SK-N-SH (cell line): ENCODE measurements at regions not wholly inside any gene's neighbourhood (a gene's known extent, or its start where the extent isn't known, plus 50 kb on each side); places are given as distances from the start of the nearest gene placed in this dataset.

Experiments used
- CTCF ChIA-PET: fragments of 300-600, 350-600 bp; formaldehyde crosslinking; extraction: SDS; loops from one replicate; lab custom pipeline; 2021; lab: Yijun Ruan, JAX
- POLR2A ChIA-PET: fragments of 350-600 bp; sonication (Branson Sonifier 250); formaldehyde crosslinking; extraction: SDS; loops from one replicate; lab custom pipeline; 2020; ENCODE audit warnings: antibody characterized with exemption, inconsistent platforms; lab: Yijun Ruan, JAX
- DNase-seq: peaks from one replicate; pipeline ENCODE4 v3.0.0; 2012
- H2AFZ ChIP-seq: fragments of 200-600 bp; sonication (generic); 2 replicates; pipeline ENCODE4 v1.8.1; 2016; ENCODE audit warnings: antibody characterized with exemption, mild to moderate bottlenecking, low read depth
- H3F3A ChIP-seq: fragments of 200-600 bp; sonication (generic); replicated peaks from 2 replicates; pipeline ENCODE3; 2016; ENCODE audit warnings: antibody characterized with exemption, mild to moderate bottlenecking; ENCODE audit not compliant: insufficient read depth
- H3K27ac ChIP-seq, 2 experiments: fragments of 200-500 bp in 1 of 2; fragments of 200-600 bp in 1 of 2; sonication (Bioruptor generic) in 1 of 2; sonication (generic), shearing (Covaris generic) in 1 of 2; 2 replicates each; pipeline versions ENCODE4 v1.5.1 to v1.6.1; 2014 to 2016; ENCODE audit warnings: low read depth in 2 of 2, inconsistent platforms in 1 of 2, low read length in 1 of 2, mild to moderate bottlenecking in 1 of 2, mixed read lengths in 1 of 2
- H3K27me3 ChIP-seq: fragments of 200-600 bp; sonication (generic), shearing (Covaris generic); 2 replicates; pipeline ENCODE4 v1.6.1; 2016; ENCODE audit warnings: mixed run types; ENCODE audit not compliant: insufficient read depth
- H3K36me3 ChIP-seq, 2 experiments: fragments of 200-500 bp in 1 of 2; fragments of 200-600 bp in 1 of 2; sonication (Bioruptor generic) in 1 of 2; sonication (generic) in 1 of 2; replicated peaks in 1 of 2; 2 replicates each; pipeline versions ENCODE3 to v1.5.1; 2014 to 2016; ENCODE audit warnings: low read length in 1 of 2, mild to moderate bottlenecking in 1 of 2; ENCODE audit not compliant: insufficient read depth in 2 of 2, control insufficient read depth in 1 of 2
- H3K4me1 ChIP-seq, 2 experiments: fragments of 200-500 bp in 1 of 2; fragments of 200-600 bp in 1 of 2; sonication (Bioruptor generic) in 1 of 2; sonication (generic), shearing (Covaris generic) in 1 of 2; 2 replicates each; pipeline versions ENCODE4 v1.5.1 to v1.6.1; 2014 to 2016; ENCODE audit warnings: low read depth in 1 of 2, low read length in 1 of 2, mixed run types in 1 of 2; ENCODE audit not compliant: insufficient read depth in 2 of 2, control insufficient read depth in 1 of 2
- H3K4me2 ChIP-seq: fragments of 200-600 bp; sonication (generic), shearing (Covaris generic); 2 replicates; pipeline ENCODE4 v1.6.1; 2017; ENCODE audit warnings: mixed run types
- H3K4me3 ChIP-seq, 2 experiments: fragments of 200-500 bp in 1 of 2; fragments of 200-600 bp in 1 of 2; sonication (Bioruptor generic) in 1 of 2; sonication (generic), shearing (Covaris generic) in 1 of 2; 2 replicates each; pipeline versions ENCODE4 v1.5.1 to v1.8.1; 2014 to 2016; ENCODE audit warnings: low read depth in 2 of 2, inconsistent platforms in 1 of 2, low read length in 1 of 2, mild to moderate bottlenecking in 1 of 2, mixed read lengths in 1 of 2, moderate library complexity in 1 of 2
- H3K79me2 ChIP-seq: fragments of 200-600 bp; sonication (generic); 2 replicates; pipeline ENCODE4 v1.8.1; 2017; ENCODE audit warnings: mild to moderate bottlenecking; ENCODE audit not compliant: insufficient read depth
- H3K9ac ChIP-seq: fragments of 200-600 bp; sonication (generic); 2 replicates; pipeline ENCODE4 v1.6.1; 2017; ENCODE audit warnings: mixed run types
- H3K9me2 ChIP-seq: fragments of 200-600 bp; sonication (generic); 2 replicates; pipeline ENCODE4 v1.6.1; 2017; ENCODE audit warnings: mixed run types
- H3K9me3 ChIP-seq: fragments of 200-600 bp; sonication (generic); 2 replicates; pipeline ENCODE4 v1.6.1; 2017; ENCODE audit warnings: mixed run types, mild to moderate bottlenecking, moderate library complexity
- H4K20me1 ChIP-seq: fragments of 200-600 bp; sonication (generic); 2 replicates; pipeline ENCODE4 v1.6.1; 2017; ENCODE audit warnings: mild to moderate bottlenecking, mixed run types; ENCODE audit not compliant: insufficient read depth
- CHD2 ChIP-seq: fragments of 150-350 bp; IDR thresholded peaks from 2 replicates; pipeline ENCODE4 v1.6.1; 2018; ENCODE audit warnings: low read length; ENCODE audit not compliant: partially characterized antibody
- ELF1 ChIP-seq: IDR thresholded peaks from 2 replicates; pipeline ENCODE4 v1.4.0; 2012
- EP300 ChIP-seq, 2 experiments: IDR thresholded peaks; 2 replicates each; pipeline versions ENCODE4 v1.4.0 to v1.6.1; 2012; ENCODE audit warnings: borderline replicate concordance in 1 of 2, low read depth in 1 of 2, low read length in 1 of 2
- GATA2 ChIP-seq: sonication (generic); formaldehyde crosslinking; IDR thresholded peaks from 2 replicates; pipeline ENCODE4 v1.5.0; 2020; ENCODE audit warnings: mild to moderate bottlenecking, missing genetic modification reagents
- MEF2A ChIP-seq: IDR thresholded peaks from 2 replicates; pipeline ENCODE4 v1.4.0; 2012; ENCODE audit warnings: low read depth, borderline replicate concordance
- POLR2AphosphoS5 ChIP-seq: IDR thresholded peaks from 2 replicates; pipeline ENCODE4 v1.6.1; 2012; ENCODE audit warnings: low read depth, low read length
- RFX5 ChIP-seq: IDR thresholded peaks from 2 replicates; pipeline ENCODE4 v1.6.1; 2012; ENCODE audit warnings: mild to moderate bottlenecking, improper control_type of control experiment, low read length
- TAF1 ChIP-seq: IDR thresholded peaks from 2 replicates; pipeline ENCODE4 v1.6.1; 2012; ENCODE audit warnings: low read depth, mild to moderate bottlenecking, low read length, moderate library complexity, borderline replicate concordance
- TEAD4 ChIP-seq: IDR thresholded peaks from 2 replicates; pipeline ENCODE4 v1.4.0; 2012; ENCODE audit warnings: mild to moderate bottlenecking, borderline replicate concordance; ENCODE audit not compliant: insufficient read depth
- WGBS: methylation state at CpG from one replicate; pipeline ENCODE4 v1.1.6; 2017; ENCODE audit warnings: low lambda C conversion rate; 5-methylcytosine and 5-hydroxymethylcytosine counted together
- TF ChIP-seq, protein P1 (sequence below): fragments of 150-350 bp; IDR thresholded peaks from 2 replicates; pipeline ENCODE4 v1.6.1; 2017; ENCODE audit warnings: antibody characterized with exemption, low read length, low read depth, borderline replicate concordance
- TF ChIP-seq, protein P2 (sequence below): IDR thresholded peaks from 2 replicates; pipeline ENCODE4 v1.6.1; 2012; ENCODE audit warnings: mild to moderate bottlenecking, low read depth, low read length, moderate library complexity
- TF ChIP-seq, protein P3 (sequence below): fragments of 200-600 bp; sonication (generic); IDR thresholded peaks from 2 replicates; pipeline ENCODE4 v1.6.1; 2017; ENCODE audit warnings: antibody characterized with exemption, mild to moderate bottlenecking, moderate library complexity

DNA sequence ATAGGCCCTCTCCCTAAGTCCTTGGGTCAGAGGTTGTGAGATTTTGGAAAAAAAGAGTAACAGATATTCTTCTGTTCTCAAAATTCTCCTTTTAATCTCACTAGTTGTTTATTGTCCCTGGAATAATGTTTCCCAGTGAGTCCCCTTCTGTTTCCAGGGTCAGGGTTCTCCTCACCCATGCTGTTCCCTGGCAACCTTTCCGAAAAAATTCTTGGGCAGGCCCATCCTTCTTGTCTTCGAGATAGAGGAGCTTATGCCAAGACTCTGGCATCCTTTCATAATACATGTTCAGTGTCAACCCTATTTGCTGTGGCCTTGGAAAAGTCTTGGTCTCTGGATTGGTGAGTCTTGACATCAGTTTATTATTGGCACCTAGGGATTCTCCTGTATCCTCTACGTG, 212.4 kb upstream of the FAR2 start:
- H3K27ac ChIP-seq: no peak overlapping the region
- H3F3A ChIP-seq: peaks cover 5% of the 10 kb centered on the region
- no peaks in the 10 kb centered on the region for H3K9me3 ChIP-seq
- no peak for DNase-seq
- H3K4me3 ChIP-seq: no peak overlapping the region
- no peak overlapping the region for H3K4me2 ChIP-seq
- H3K36me3 ChIP-seq: no peaks in the 10 kb centered on the region
- WGBS: 44% methylated on average over 3 of the region's 3 CpGs
- H3K79me2 ChIP-seq: no peaks in the 10 kb centered on the region
- POLR2A ChIA-PET: no interaction called here
- H3K27me3 ChIP-seq: no peaks in the 10 kb centered on the region
- no peaks in the 10 kb centered on the region for H4K20me1 ChIP-seq
- no peak overlapping the region for H2AFZ ChIP-seq
- no peak overlapping the region for H3K9ac ChIP-seq
- TF ChIP-seq, protein P1, sequence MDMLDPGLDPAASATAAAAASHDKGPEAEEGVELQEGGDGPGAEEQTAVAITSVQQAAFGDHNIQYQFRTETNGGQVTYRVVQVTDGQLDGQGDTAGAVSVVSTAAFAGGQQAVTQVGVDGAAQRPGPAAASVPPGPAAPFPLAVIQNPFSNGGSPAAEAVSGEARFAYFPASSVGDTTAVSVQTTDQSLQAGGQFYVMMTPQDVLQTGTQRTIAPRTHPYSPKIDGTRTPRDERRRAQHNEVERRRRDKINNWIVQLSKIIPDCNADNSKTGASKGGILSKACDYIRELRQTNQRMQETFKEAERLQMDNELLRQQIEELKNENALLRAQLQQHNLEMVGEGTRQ: no peak
- no peak for TF ChIP-seq CHD2
- TF ChIP-seq, protein P2, sequence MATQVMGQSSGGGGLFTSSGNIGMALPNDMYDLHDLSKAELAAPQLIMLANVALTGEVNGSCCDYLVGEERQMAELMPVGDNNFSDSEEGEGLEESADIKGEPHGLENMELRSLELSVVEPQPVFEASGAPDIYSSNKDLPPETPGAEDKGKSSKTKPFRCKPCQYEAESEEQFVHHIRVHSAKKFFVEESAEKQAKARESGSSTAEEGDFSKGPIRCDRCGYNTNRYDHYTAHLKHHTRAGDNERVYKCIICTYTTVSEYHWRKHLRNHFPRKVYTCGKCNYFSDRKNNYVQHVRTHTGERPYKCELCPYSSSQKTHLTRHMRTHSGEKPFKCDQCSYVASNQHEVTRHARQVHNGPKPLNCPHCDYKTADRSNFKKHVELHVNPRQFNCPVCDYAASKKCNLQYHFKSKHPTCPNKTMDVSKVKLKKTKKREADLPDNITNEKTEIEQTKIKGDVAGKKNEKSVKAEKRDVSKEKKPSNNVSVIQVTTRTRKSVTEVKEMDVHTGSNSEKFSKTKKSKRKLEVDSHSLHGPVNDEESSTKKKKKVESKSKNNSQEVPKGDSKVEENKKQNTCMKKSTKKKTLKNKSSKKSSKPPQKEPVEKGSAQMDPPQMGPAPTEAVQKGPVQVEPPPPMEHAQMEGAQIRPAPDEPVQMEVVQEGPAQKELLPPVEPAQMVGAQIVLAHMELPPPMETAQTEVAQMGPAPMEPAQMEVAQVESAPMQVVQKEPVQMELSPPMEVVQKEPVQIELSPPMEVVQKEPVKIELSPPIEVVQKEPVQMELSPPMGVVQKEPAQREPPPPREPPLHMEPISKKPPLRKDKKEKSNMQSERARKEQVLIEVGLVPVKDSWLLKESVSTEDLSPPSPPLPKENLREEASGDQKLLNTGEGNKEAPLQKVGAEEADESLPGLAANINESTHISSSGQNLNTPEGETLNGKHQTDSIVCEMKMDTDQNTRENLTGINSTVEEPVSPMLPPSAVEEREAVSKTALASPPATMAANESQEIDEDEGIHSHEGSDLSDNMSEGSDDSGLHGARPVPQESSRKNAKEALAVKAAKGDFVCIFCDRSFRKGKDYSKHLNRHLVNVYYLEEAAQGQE: no peak
- no peak for TF ChIP-seq TEAD4
- TF ChIP-seq ELF1: no peak
- TF ChIP-seq POLR2AphosphoS5: no peak
- no peak for TF ChIP-seq EP300 (IDR thresholded peaks at IDR 0.05; ENCODE audit: borderline replicate concordance in 1 of 2, low read depth in 1 of 2, low read length in 1 of 2)
- TF ChIP-seq, protein P3, sequence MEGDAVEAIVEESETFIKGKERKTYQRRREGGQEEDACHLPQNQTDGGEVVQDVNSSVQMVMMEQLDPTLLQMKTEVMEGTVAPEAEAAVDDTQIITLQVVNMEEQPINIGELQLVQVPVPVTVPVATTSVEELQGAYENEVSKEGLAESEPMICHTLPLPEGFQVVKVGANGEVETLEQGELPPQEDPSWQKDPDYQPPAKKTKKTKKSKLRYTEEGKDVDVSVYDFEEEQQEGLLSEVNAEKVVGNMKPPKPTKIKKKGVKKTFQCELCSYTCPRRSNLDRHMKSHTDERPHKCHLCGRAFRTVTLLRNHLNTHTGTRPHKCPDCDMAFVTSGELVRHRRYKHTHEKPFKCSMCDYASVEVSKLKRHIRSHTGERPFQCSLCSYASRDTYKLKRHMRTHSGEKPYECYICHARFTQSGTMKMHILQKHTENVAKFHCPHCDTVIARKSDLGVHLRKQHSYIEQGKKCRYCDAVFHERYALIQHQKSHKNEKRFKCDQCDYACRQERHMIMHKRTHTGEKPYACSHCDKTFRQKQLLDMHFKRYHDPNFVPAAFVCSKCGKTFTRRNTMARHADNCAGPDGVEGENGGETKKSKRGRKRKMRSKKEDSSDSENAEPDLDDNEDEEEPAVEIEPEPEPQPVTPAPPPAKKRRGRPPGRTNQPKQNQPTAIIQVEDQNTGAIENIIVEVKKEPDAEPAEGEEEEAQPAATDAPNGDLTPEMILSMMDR: no peak
- TF ChIP-seq GATA2 (CRISPR knock-in tag): no peak
- TF ChIP-seq MEF2A: no peak
- H3K9me2 ChIP-seq: no peaks in the 10 kb centered on the region
- CTCF ChIA-PET: no interaction called here
- H3K4me1 ChIP-seq: no peaks in the 10 kb centered on the region; a peak in 2 of 4 replicates

DNA sequence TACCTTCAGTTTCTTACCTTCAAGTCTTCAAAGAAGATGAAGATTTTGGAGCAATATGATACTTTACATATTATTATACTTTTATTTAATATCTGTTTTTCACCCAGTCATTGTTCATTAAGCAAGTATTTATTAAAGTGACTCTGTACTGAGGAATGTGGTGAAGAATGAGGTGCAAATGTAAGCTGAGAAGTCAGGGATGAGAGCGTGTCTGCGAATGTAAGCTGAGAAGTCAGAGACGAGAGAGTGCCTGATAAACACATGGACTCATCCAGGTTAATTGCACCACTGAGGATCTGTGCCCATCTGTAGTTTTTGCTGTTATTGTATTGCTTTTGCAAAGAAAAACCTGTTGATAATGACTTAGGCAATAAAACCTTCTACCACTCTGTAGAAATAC, 211.9 kb upstream of the FAR2 start:
- Histone ChIP-seq H3K27ac (no peak overlapping the region; a peak in 1 of 4 replicates), H3K9me2 (no peaks in the 10 kb centered on the region), H3K9ac (no peak overlapping the region), H2AFZ (no peak overlapping the region), H3K27me3 (no peaks in the 10 kb centered on the region), H3K4me3 (no peak overlapping the region), H3F3A (peaks cover 5% of the 10 kb centered on the region), H3K36me3 (no peaks in the 10 kb centered on the region), H3K79me2 (no peaks in the 10 kb centered on the region), H3K9me3 (no peaks in the 10 kb centered on the region), H3K4me1 (no peaks in the 10 kb centered on the region; a peak in 2 of 4 replicates), H4K20me1 (no peaks in the 10 kb centered on the region), H3K4me2 (no peak overlapping the region)
- CTCF ChIA-PET: no interaction called here
- POLR2A ChIA-PET: no interaction called here
- DNase-seq: no peak
- WGBS: 55% methylated on average over 3 of the region's 3 CpGs
- TF ChIP-seq RFX5 (no peak), TAF1 (no peak), GATA2 (CRISPR knock-in tag) (no peak)
- TF ChIP-seq, protein P1: no peak
